Adrenal gland (tissue), 9 donors: ENCODE measurements at regions not wholly inside any gene's neighbourhood (a gene's known extent, or its start where the extent isn't known, plus 50 kb on each side); places are given as distances from the start of the nearest gene placed in this dataset.

ENCODE experiments used
- DNase-seq, 7 donors: peaks; one replicate each; pipeline ENCODE4 v3.0.0-alpha.2; 2019 to 2020
- H3K27ac ChIP-seq, 5 donors: fragments of 200-600 bp; sonication (generic) in 4 of 5; 1 replicate in 3 of 5; 2 replicates in 2 of 5; pipeline versions ENCODE4 v1.5.1 to v1.8.0; 2016 to 2020; ENCODE audit warnings: mild to moderate bottlenecking in 1 of 5
- H3K27me3 ChIP-seq: fragments of 200-600 bp; 2 replicates; pipeline ENCODE4 v1.8.0; 2021
- H3K36me3 ChIP-seq, 2 donors: fragments of 200-600 bp; replicated peaks in 1 of 2; 1 replicate in 1 of 2; 2 replicates in 1 of 2; pipeline versions ENCODE4 v1.5.1 to v1.8.0; 2018 to 2022
- H3K4me1 ChIP-seq, 2 donors: fragments of 200-600 bp; replicated peaks in 1 of 2; 1 replicate in 1 of 2; 2 replicates in 1 of 2; pipeline versions ENCODE4 v1.5.1 to v1.8.0; 2018 to 2021
- H3K4me3 ChIP-seq, 4 donors: fragments of 200-600 bp; sonication (generic) in 3 of 4; one replicate each; pipeline ENCODE4 v1.5.1; 2016 to 2018
- H3K9me3 ChIP-seq, 3 donors: fragments of 200-600 bp; sonication (generic) in 1 of 3; replicated peaks in 1 of 3; 1 replicate in 2 of 3; 2 replicates in 1 of 3; pipeline versions ENCODE4 v1.5.1 to v1.8.0; 2016 to 2021
- CTCF ChIP-seq, 6 experiments: fragments of 450-650 bp in 4 of 6; fragments of 200-600 bp in 2 of 6; sonication (generic) in 1 of 6; IDR thresholded peaks; 1 replicate in 5 of 6; 2 replicates in 1 of 6; pipeline versions ENCODE4 v1.5.1 to v1.8.0; 2016 to 2021; ENCODE audit warnings: antibody characterized with exemption in 6 of 6, mild to moderate bottlenecking in 2 of 6, moderate library complexity in 1 of 6
- POLR2A ChIP-seq, 2 donors: fragments of 450-650 bp; IDR thresholded peaks; one replicate each; pipeline ENCODE4 v1.6.1; 2017; ENCODE audit warnings: antibody characterized with exemption in 2 of 2, mild to moderate bottlenecking in 2 of 2, moderate library complexity in 1 of 2
- WGBS, 4 donors: extraction: QIAGEN DNeasy Blood & Tissue Kit in 2 of 4; methylation state at CpG; one replicate each; pipeline versions ENCODE4 v1.1.5 to v1.1.7; 2013 to 2017; 5-methylcytosine and 5-hydroxymethylcytosine counted together
- intact Hi-C, 2 donors: fragments of 100-400 bp; cut with DNase I; formaldehyde crosslinking; loops; one replicate each; pipeline versions ENCODE4 v1.14.1 to v1.15.0; 2022 to 2023
- donor health status: healthy with polysubstance abuse.
- donor health status: Bipolar disorder and iron deficiency.
- donor health status: DM: yes; HTN: yes; CAD: no.
- donor health status: DM: no; HTN: no; CAD: no.
- donor health status: DM: no; HTN: no; CAD: no.

- Histone ChIP-seq H3K27ac (no peak overlapping the region), H3K9me3 (no peaks in the 10 kb centered on the region), H3K4me3 (no peak overlapping the region), H3K27me3 (no peaks in the 10 kb centered on the region), H3K4me1 (no peaks in the 10 kb centered on the region), H3K36me3 (no peaks in the 10 kb centered on the region)
- 75 to 80% (median 79%) methylated on average over 7 of the region's 7 CpGs for WGBS, 4 donors
- intact Hi-C loops: no loop called here
- no peak for DNase-seq
- no peak for TF ChIP-seq CTCF (IDR thresholded peaks at IDR 0.05)
- TF ChIP-seq POLR2A (IDR thresholded peaks at IDR 0.05): no peak
Measured at GRCh38 chr18:73249030-73249429, 381.2 kb upstream of the NETO1 start.

GRCh38 chr18:73246763-73247162 is 379.0 kb upstream of the NETO1 start:
- WGBS, 4 donors: 81 to 85% (median 83%) methylated on average over 5 of the region's 5 CpGs
- H3K36me3 ChIP-seq: no peaks in the 10 kb centered on the region
- H3K4me1 ChIP-seq: no peaks in the 10 kb centered on the region
- TF ChIP-seq CTCF (IDR thresholded peaks at IDR 0.05): no peak
- no peak for TF ChIP-seq POLR2A (IDR thresholded peaks at IDR 0.05)
- H3K27ac ChIP-seq: no peak overlapping the region
- intact Hi-C loops: no loop called here
- no peaks in the 10 kb centered on the region for H3K9me3 ChIP-seq
- no peaks in the 10 kb centered on the region for H3K27me3 ChIP-seq
- no peak overlapping the region for H3K4me3 ChIP-seq
- no peak for DNase-seq

- H3K4me3 ChIP-seq: no peak overlapping the region
Measured at GRCh38 chr18:73245345-73245744, 377.6 kb upstream of the NETO1 start.

GRCh38 chr18:73244401-73244800 is 376.6 kb upstream of the NETO1 start:
- intact Hi-C loops: no loop called here
- TF ChIP-seq POLR2A (IDR thresholded peaks at IDR 0.05): no peak
- TF ChIP-seq CTCF (IDR thresholded peaks at IDR 0.05): no peak
- Histone ChIP-seq H3K4me1 (no peaks in the 10 kb centered on the region), H3K27ac (no peak overlapping the region), H3K4me3 (no peak overlapping the region), H3K9me3 (no peaks in the 10 kb centered on the region), H3K27me3 (no peaks in the 10 kb centered on the region), H3K36me3 (no peaks in the 10 kb centered on the region)
- WGBS, 4 donors: 64 to 75% (median 67%) methylated on average over 1 of the region's 1 CpG
- DNase-seq: no peak

More at GRCh38 chr18:73245345-73245744, 377.6 kb upstream of the NETO1 start:
- WGBS, 4 donors: 66 to 77% (median 73%) methylated on average over 4 of the region's 4 CpGs
- intact Hi-C loops: no loop called here
- no peaks in the 10 kb centered on the region for H3K27me3 ChIP-seq
- H3K27ac ChIP-seq: no peak overlapping the region
- no peaks in the 10 kb centered on the region for H3K36me3 ChIP-seq
- TF ChIP-seq CTCF (IDR thresholded peaks at IDR 0.05) (no peak), POLR2A (IDR thresholded peaks at IDR 0.05) (no peak)
- no peaks in the 10 kb centered on the region for H3K4me1 ChIP-seq
- no peaks in the 10 kb centered on the region for H3K9me3 ChIP-seq
- no peak for DNase-seq
